Prostate gland (tissue), 2 donors: ENCODE measurements at regions not wholly inside any gene's neighbourhood (a gene's known extent, or its start where the extent isn't known, plus 50 kb on each side); places are given as distances from the start of the nearest gene placed in this dataset.

Source experiments
- POLR2A ChIP-seq: fragments of 450-650 bp; IDR thresholded peaks from one replicate; pipeline ENCODE4 v1.6.1; 2016; ENCODE audit warnings: antibody characterized with exemption, mild to moderate bottlenecking
- POLR2AphosphoS5 ChIP-seq: sonication (generic); formaldehyde crosslinking; IDR thresholded peaks from one replicate; pipeline ENCODE4 v1.6.1; 2017; ENCODE audit warnings: antibody characterized with exemption
- TF ChIP-seq, protein P1 (sequence below), 4 experiments: fragments of 200-600 bp in 2 of 4; fragments of 450-650 bp in 2 of 4; sonication (generic) in 2 of 4; IDR thresholded peaks; 1 replicate in 3 of 4; 2 replicates in 1 of 4; pipeline ENCODE4 v1.5.1; 2016 to 2019; ENCODE audit warnings: antibody characterized with exemption in 4 of 4, mild to moderate bottlenecking in 2 of 4, moderate library complexity in 2 of 4

DNA sequence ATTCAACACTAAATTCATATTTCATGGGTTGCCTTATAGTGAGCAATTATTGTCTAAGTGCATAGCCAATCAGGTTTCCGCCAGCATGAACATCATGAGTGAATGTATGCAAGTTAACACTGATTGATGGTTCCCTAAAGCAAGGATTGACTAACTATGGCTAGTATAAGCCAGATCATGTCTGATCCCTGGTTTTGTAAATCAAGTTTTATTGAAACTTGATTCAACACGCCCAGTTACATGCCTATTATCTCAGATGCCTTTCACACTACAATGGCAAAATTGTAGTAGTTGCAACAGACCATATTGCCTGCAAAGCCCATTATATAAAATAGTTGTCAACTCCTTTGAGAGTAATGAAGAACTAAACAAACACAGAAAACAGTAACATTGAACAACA, 1127.4 kb downstream of the NCAM2 start:
- TF ChIP-seq POLR2A: no peak
- TF ChIP-seq, protein P1, sequence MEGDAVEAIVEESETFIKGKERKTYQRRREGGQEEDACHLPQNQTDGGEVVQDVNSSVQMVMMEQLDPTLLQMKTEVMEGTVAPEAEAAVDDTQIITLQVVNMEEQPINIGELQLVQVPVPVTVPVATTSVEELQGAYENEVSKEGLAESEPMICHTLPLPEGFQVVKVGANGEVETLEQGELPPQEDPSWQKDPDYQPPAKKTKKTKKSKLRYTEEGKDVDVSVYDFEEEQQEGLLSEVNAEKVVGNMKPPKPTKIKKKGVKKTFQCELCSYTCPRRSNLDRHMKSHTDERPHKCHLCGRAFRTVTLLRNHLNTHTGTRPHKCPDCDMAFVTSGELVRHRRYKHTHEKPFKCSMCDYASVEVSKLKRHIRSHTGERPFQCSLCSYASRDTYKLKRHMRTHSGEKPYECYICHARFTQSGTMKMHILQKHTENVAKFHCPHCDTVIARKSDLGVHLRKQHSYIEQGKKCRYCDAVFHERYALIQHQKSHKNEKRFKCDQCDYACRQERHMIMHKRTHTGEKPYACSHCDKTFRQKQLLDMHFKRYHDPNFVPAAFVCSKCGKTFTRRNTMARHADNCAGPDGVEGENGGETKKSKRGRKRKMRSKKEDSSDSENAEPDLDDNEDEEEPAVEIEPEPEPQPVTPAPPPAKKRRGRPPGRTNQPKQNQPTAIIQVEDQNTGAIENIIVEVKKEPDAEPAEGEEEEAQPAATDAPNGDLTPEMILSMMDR (IDR thresholded peaks at IDR 0.05): no peak
- TF ChIP-seq POLR2AphosphoS5: no peak
